GM21723 (cell line): ENCODE measurements at regions not wholly inside any gene's neighbourhood (a gene's known extent, or its start where the extent isn't known, plus 50 kb on each side); places are given as distances from the start of the nearest gene placed in this dataset.

ENCODE experiments used
- ATAC-seq: cut with Tn5 transposase; IDR thresholded peaks from one replicate; pipeline ENCODE4 v1.9.1; 2021; ENCODE audit warnings: mild to moderate bottlenecking, moderate library complexity; ENCODE audit not compliant: unreplicated experiment

DNA sequence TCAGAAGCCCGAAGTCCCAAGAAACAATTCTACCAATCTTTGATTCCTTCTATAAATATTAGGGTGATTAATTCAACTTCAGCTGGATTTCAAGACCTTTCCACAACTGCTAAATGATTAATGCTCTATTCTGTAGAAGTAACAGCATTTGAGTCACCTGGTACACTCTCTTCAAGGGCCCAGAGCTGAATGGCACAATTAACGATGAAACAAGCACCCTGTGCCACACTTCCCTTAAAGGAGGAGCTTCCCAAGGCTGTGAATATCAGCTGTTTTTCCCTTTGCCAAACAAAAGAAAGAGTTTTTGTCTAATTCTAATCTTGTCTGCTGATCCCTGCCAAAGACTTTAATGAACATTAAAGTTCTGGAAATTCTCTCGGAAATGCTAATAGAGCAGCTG, 56.0 kb downstream of the BOD1L2 start:
- no peak for ATAC-seq

- no peak for ATAC-seq
Measured at GRCh38 chr18:57205641-57206040, 58.8 kb downstream of the BOD1L2 start.

GRCh38 chr18:57207124-57207916, 60.4 kb downstream of the BOD1L2 start:
- ATAC-seq: no peak

DNA sequence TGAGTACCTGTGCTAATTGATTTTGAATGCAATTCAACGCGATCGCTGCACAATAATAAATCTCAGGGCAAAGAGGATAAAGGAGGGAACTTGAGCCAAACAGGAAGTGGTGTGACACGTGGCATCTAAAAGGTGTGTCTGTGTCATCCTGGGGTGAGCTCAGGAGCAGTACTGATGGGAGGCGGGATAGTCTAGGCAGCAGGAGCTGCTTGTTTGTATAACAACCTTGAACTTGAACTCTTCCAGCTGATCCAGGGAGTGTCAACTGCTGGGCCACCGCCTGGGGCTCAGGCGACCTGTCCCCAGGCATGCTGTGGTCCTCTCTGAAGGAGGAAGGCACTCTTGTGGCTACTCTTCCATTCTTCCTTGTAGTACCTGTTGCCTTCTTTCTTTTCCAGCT, 61.2 kb downstream of the BOD1L2 start:
- ATAC-seq: no peak

GRCh38 chr18:57209713-57210106, 62.8 kb downstream of the BOD1L2 start:
- ATAC-seq: peak; percentile 54

DNA sequence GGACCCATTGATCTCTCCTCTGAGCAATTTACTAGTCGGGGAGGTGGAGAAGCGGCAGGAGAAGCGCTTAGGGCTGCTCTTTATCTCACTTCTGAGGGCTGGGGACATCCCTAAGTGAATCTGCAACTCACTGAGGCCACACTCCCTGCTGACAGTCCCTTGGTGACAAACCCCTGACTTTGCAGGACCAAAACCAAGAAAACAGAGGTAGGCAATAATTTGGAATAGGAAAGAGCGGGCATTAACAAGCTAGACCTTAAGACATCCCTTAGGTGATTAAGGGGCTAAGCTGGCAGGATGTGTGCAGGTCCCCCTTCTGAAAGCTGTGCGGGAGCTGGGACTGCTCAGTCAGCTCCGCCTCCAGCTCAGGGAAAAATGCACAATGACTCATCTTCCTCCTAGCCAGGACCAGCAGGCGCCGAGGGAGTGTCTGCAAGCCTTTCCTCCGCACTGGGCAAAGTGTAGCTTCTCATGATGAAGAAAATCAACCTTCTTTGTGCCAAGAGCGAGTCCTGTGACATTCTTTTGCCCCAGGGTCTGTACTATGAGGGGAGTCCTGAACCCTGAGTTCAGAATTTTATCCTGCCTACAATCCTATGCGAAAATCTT, 63.3 kb downstream of the BOD1L2 start:
- ATAC-seq: peak; percentile 54

- ATAC-seq: no peak
Measured at GRCh38 chr18:57210716-57211411, 64.0 kb downstream of the BOD1L2 start.

GRCh38 chr18:57211412-57211750, 64.5 kb downstream of the BOD1L2 start:
- no peak for ATAC-seq

DNA sequence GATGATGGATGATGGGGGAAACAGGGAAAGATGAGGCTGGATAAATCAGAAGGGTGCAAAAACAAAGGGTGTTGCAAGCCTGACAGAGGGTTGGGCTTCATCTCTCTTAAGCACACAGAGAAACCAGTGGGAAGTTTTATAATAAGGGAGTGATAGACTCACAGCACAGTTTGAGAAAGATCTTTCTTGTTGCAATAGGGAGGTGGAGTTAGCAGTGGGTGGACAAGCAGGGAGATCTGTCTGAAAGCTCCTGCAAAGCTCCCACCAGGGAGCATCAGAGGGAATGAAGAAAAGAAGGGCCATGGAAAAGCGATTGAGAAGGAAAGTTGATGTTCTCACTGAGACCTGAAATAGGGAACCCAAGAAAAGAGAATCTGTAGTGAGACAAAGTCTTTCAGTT, 64.9 kb downstream of the BOD1L2 start:
- ATAC-seq: no peak

DNA sequence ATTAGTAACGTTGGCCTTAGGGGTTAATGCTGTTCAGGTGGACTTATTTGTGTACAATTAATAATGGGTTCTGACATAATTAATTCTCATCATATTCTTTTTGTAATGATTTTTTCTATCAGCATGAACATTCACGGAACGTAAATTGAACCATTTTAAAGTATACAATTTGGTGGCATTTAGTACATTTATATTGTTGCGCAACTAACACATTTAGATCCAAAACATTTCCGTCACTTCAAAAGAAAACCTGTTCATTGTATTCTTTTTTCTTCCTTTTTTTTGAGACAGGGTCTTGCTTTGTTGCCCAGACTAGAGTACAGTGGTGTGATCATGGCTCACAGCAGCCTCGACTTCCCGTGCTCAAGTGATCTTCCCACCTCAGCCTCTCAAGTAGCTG, 65.8 kb downstream of the BOD1L2 start:
- no peak for ATAC-seq

- no peak for ATAC-seq
Measured at GRCh38 chr18:57214976-57215375, 68.1 kb downstream of the BOD1L2 start.

GRCh38 chr18:57218281-57218680, 71.4 kb downstream of the BOD1L2 start:
- ATAC-seq: no peak

- ATAC-seq: no peak
Measured at GRCh38 chr18:57219964-57220363, 73.1 kb downstream of the BOD1L2 start.

DNA sequence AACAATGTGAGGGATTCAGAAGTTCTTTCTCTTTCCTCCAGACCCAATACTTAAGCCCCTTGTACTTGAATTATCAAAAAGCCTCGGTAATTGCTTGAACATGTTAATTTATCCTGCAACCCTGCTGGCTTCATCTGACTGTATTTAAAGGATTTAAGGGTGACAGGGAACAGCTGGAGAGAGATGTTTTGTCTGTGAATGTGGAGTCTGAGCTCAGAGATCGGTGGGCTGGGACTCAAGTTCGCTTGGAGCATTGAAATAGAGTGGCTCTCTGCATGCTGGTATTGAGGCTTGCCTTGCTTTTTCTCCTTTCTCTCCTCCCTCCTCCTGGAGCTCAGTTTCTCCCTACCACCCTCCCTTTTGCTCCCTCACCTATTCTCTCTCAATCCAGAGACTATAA, 73.6 kb downstream of the BOD1L2 start:
- ATAC-seq: no peak

DNA sequence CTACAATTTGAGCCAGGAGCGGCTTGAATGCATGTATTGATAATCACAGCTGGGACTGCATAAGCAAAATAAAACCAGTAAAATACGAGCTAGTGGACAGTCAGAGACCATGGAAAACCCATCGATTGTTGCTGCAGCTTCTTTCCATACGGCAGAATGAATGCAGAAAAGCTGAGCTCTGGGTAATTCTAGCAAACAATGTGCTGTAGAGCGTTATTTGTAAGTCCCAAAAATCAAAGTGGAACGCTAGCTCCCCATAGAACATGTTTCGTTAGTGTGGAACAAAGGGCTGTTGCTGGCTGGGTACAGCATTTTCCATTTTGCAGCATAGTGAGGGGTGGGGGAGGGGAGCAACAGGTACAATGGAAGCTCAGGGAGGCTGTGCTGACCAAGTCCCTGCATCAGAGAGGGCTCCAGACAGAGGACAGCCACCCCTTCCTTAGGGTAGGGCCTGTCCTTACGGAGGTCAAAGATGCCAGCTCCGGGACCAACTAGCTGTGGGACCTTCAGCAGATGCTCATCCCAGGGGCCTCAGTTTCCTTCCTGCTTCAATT, 74.1 kb downstream of the BOD1L2 start:
- no peak for ATAC-seq

GRCh38 chr18:57223144-57223870, 76.4 kb downstream of the BOD1L2 start:
- ATAC-seq: no peak

- no peak for ATAC-seq
Measured at GRCh38 chr18:57230861-57231585, 84.1 kb downstream of the BOD1L2 start.

DNA sequence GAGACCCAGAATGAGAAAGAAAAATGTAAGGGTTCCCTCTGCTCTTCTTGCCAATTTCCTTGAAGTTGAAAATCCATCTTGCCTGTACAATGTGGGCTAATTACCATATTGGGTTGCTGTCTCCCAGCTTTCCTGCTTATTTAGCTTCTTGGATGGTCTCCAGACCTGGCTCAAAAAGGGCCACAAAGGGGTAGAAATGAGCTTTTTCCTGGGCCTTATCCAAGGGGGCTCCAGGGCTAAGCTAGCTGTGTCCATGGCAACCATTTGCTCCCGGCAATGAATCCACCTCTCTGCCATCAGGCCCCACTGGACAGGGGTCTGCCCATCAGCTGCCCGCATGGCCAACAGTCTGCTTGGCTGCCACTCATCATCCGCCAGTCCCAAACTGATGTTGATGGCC, 85.0 kb downstream of the BOD1L2 start:
- no peak for ATAC-seq

- ATAC-seq: no peak
Measured at GRCh38 chr18:57234346-57234745, 87.5 kb downstream of the BOD1L2 start.

GRCh38 chr18:57241869-57242268, 95.0 kb downstream of the BOD1L2 start:
- ATAC-seq: no peak

GRCh38 chr18:57242285-57242684, 95.4 kb downstream of the BOD1L2 start:
- no peak for ATAC-seq
